SU-DHL-6 (cell line): ENCODE measurements at regions not wholly inside any gene's neighbourhood (a gene's known extent, or its start where the extent isn't known, plus 50 kb on each side); places are given as distances from the start of the nearest gene placed in this dataset.
"Not testable (repeated sequence)": the region's sequence is repeated elsewhere in the genome, so short reads cannot be mapped to it uniquely, and the experiment has no call there.

Experiments
- EZH2phosphoT487 ChIP-seq: fragments of 200-600 bp; sonication (generic), shearing (Covaris generic); conservative IDR thresholded peaks from 2 replicates; pipeline ENCODE4 v1.6.1; 2018; ENCODE audit warnings: mild to moderate bottlenecking, antibody characterized with exemption, low read length, moderate library complexity, mixed read lengths
- TF ChIP-seq, protein P1 (sequence below): fragments of 200-600 bp; sonication (generic); IDR thresholded peaks from one replicate; pipeline ENCODE4 v1.5.1; 2017; ENCODE audit warnings: antibody characterized with exemption, mild to moderate bottlenecking, low read length, moderate library complexity; ENCODE audit not compliant: insufficient read depth, poor library complexity, severe bottlenecking

DNA sequence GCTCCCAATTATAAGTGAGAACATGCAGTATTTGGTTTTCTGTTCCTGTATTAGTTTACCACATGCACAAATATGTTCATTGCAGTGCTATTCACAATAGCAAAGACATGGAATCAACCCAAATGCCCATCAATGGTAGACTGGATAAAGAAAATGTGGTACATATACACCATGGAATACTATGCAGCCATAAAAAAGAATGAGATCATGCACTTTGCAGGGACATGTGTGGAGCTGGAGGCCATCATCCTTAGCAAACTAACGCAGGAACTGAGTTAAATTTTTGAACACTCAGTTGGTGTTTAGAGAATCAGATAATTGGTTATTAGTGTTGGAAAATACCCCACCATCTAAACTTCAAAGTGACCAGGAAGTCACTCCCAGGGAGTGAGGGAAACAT is 111.2 kb upstream of the LYZL2 start:
- TF ChIP-seq, protein P1, sequence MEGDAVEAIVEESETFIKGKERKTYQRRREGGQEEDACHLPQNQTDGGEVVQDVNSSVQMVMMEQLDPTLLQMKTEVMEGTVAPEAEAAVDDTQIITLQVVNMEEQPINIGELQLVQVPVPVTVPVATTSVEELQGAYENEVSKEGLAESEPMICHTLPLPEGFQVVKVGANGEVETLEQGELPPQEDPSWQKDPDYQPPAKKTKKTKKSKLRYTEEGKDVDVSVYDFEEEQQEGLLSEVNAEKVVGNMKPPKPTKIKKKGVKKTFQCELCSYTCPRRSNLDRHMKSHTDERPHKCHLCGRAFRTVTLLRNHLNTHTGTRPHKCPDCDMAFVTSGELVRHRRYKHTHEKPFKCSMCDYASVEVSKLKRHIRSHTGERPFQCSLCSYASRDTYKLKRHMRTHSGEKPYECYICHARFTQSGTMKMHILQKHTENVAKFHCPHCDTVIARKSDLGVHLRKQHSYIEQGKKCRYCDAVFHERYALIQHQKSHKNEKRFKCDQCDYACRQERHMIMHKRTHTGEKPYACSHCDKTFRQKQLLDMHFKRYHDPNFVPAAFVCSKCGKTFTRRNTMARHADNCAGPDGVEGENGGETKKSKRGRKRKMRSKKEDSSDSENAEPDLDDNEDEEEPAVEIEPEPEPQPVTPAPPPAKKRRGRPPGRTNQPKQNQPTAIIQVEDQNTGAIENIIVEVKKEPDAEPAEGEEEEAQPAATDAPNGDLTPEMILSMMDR: not testable (repeated sequence)
- TF ChIP-seq EZH2phosphoT487: not testable (repeated sequence)
